GM12875 (cell line): ENCODE measurements at regions not wholly inside any gene's neighbourhood (a gene's known extent, or its start where the extent isn't known, plus 50 kb on each side); places are given as distances from the start of the nearest gene placed in this dataset.

ENCODE experiments used
- H3K4me3 ChIP-seq: one replicate; pipeline ENCODE4 v1.5.1; 2011; ENCODE audit warnings: low read depth, low read length, control low read depth
- TF ChIP-seq, protein P1 (sequence below): IDR thresholded peaks from 2 replicates; pipeline ENCODE4 v1.5.1; 2011; ENCODE audit warnings: low read depth, mild to moderate bottlenecking, control low read depth, inconsistent platforms, low read length, moderate library complexity, borderline replicate concordance; ENCODE audit not compliant: insufficient read depth

GRCh38 chr7:155922067-155922816, 110.0 kb upstream of the SHH start:
- no peak overlapping the region for H3K4me3 ChIP-seq
- TF ChIP-seq, protein P1, sequence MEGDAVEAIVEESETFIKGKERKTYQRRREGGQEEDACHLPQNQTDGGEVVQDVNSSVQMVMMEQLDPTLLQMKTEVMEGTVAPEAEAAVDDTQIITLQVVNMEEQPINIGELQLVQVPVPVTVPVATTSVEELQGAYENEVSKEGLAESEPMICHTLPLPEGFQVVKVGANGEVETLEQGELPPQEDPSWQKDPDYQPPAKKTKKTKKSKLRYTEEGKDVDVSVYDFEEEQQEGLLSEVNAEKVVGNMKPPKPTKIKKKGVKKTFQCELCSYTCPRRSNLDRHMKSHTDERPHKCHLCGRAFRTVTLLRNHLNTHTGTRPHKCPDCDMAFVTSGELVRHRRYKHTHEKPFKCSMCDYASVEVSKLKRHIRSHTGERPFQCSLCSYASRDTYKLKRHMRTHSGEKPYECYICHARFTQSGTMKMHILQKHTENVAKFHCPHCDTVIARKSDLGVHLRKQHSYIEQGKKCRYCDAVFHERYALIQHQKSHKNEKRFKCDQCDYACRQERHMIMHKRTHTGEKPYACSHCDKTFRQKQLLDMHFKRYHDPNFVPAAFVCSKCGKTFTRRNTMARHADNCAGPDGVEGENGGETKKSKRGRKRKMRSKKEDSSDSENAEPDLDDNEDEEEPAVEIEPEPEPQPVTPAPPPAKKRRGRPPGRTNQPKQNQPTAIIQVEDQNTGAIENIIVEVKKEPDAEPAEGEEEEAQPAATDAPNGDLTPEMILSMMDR, result no peak

DNA sequence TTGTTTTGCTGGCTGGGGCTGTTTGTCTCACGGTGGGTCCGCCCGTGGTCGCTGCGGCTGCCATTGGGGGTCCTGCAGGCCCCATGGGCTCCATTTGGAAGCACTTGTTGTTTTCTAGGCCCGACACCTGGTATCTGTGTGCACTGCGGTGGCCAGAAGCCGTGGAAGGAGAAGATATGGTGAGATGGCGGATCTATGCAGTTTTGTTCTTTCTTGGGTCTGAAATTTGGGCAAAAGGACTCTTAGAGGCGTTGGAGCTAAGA, 109.5 kb upstream of the SHH start:
- TF ChIP-seq, protein P1, result no peak

DNA sequence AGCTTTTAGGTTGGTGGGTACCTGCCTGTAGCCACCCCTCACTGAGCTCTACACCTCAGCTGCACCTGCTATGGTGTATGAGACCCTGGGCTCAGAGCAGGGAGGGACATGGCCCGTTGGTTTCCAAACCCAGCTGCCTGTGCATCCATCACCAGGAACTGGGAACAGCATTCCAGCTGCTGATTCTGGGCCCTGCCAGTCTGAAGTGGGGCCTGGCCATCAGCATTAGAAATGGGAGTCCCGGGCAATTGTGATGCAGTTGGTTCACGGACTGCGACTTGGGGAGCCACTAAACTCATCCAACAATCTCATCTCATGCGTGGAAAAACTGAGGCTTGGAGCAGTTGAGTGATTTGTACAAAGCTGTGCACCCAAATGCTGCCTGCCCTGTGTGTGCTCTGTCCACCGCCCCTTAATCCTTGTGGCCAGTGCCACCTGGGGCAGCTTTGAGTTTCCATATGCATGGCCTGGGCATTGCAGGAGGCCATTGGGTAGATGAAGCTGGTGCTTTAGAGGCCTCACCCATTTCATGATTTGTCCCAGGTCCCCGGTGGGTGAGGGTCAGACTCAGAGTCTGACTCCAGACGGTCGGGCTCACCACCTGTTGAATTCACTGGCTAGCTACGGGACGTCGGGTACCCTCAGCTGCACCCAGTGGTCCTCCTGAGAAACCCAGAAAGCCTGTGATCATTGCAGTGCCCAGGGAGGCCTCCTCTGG, 109.0 kb upstream of the SHH start:
- H3K4me3 ChIP-seq, result no peak overlapping the region

More for the DNA sequence above, 109.5 kb upstream of the SHH start:
- no peak overlapping the region for H3K4me3 ChIP-seq

GRCh38 chr7:155920068-155920461, 107.8 kb upstream of the SHH start:
- no peak overlapping the region for H3K4me3 ChIP-seq
- TF ChIP-seq, protein P1, result no peak

More for the DNA sequence above, 109.0 kb upstream of the SHH start:
- TF ChIP-seq, protein P1, result no peak

GRCh38 chr7:155919391-155920067, 107.3 kb upstream of the SHH start:
- TF ChIP-seq, protein P1, result no peak
- H3K4me3 ChIP-seq, result no peak overlapping the region

GRCh38 chr7:155918720-155919390, 106.6 kb upstream of the SHH start:
- TF ChIP-seq, protein P1, result no peak
- H3K4me3 ChIP-seq, result no peak overlapping the region
